Lung (tissue), 11 donors: ENCODE measurements at regions not wholly inside any gene's neighbourhood (a gene's known extent, or its start where the extent isn't known, plus 50 kb on each side); places are given as distances from the start of the nearest gene placed in this dataset.

Experiments
- ATAC-seq: fragments of 200-7000 bp; cut with Tn5 transposase; one replicate; pipeline ENCODE4 v1.9.1; 2020; ENCODE audit warnings: moderate number of reproducible peaks; ENCODE audit not compliant: insufficient read depth, low FRiP score
- DNase-seq, 3 donors: peaks; one replicate each; pipeline ENCODE4 v3.0.0-alpha.2; 2013 to 2017
- H3K27ac ChIP-seq, 2 donors: one replicate each; pipeline ENCODE4 v1.5.1; 2013; ENCODE audit warnings: mild to moderate bottlenecking in 2 of 2, moderate library complexity in 2 of 2, control low read depth in 1 of 2, inconsistent platforms in 1 of 2, low read depth in 1 of 2, low read length in 1 of 2
- H3K27me3 ChIP-seq, 3 donors: one replicate each; pipeline ENCODE4 v1.5.1; 2013; ENCODE audit warnings: low read length in 2 of 3; ENCODE audit not compliant: control insufficient read depth in 3 of 3, insufficient read depth in 3 of 3
- H3K36me3 ChIP-seq, 4 donors: one replicate each; pipeline ENCODE4 v1.5.1; 2013; ENCODE audit warnings: low read length in 4 of 4, mild to moderate bottlenecking in 1 of 4, moderate library complexity in 1 of 4; ENCODE audit not compliant: control insufficient read depth in 4 of 4, insufficient read depth in 4 of 4
- H3K4me1 ChIP-seq, 5 donors: one replicate each; pipeline ENCODE4 v1.5.1; 2013; ENCODE audit warnings: low read length in 5 of 5, mild to moderate bottlenecking in 2 of 5, moderate library complexity in 1 of 5; ENCODE audit not compliant: control insufficient read depth in 5 of 5, insufficient read depth in 5 of 5
- H3K4me3 ChIP-seq: one replicate; pipeline ENCODE4 v1.5.1; 2013; ENCODE audit warnings: mild to moderate bottlenecking, control low read depth, moderate library complexity
- H3K9ac ChIP-seq, 2 donors: one replicate each; pipeline ENCODE4 v1.5.1; 2013; ENCODE audit warnings: low read length in 2 of 2, control low read depth in 1 of 2; ENCODE audit not compliant: insufficient read depth in 1 of 2
- H3K9me3 ChIP-seq, 4 donors: one replicate each; pipeline ENCODE4 v1.5.1; 2013; ENCODE audit warnings: low read length in 3 of 4, mild to moderate bottlenecking in 1 of 4, moderate library complexity in 1 of 4; ENCODE audit not compliant: control insufficient read depth in 4 of 4, insufficient read depth in 3 of 4
- CTCF ChIP-seq: IDR thresholded peaks from 2 replicates; pipeline ENCODE4 v1.5.1; 2012; ENCODE audit warnings: mild to moderate bottlenecking; ENCODE audit errors: control extremely low read depth, extremely low read depth
- WGBS, 2 donors: extraction: QIAGEN DNeasy Blood & Tissue Kit; methylation state at CpG; one replicate each; pipeline ENCODE4 v1.1.7; 2013; 5-methylcytosine and 5-hydroxymethylcytosine counted together
- donor health status: control.
- donor health status: control.
- donor health status: Bipolar disorder and iron deficiency.
- donor health status: healthy.
- donor health status: DM: yes; HTN: yes; CAD: no.

- no peaks in the 10 kb centered on the region for H3K4me1 ChIP-seq
- no peak overlapping the region for H3K27ac ChIP-seq
- no peaks in the 10 kb centered on the region for H3K36me3 ChIP-seq
- TF ChIP-seq CTCF: no peak
- no peak overlapping the region for H3K9ac ChIP-seq
- no peak overlapping the region for H3K4me3 ChIP-seq
- H3K9me3 ChIP-seq: peaks cover 0 to 5% (median 1%) of the 10 kb centered on the region in 4 donors
- DNase-seq (no peak), ATAC-seq (no peak)
- WGBS, 2 donors: 74 to 80% methylated on average over 7 of the region's 7 CpGs
- no peaks in the 10 kb centered on the region for H3K27me3 ChIP-seq
These were observed 1483.7 kb upstream of the GOT2 start for GRCh38 chr16:60217787-60218186.

- WGBS, 2 donors: 96 to 97% methylated on average over 1 of the region's 1 CpG
- Histone ChIP-seq H3K9me3 (peaks cover 0 to 2% (median 0%) of the 10 kb centered on the region in 4 donors), H3K4me1 (no peaks in the 10 kb centered on the region), H3K27me3 (no peaks in the 10 kb centered on the region), H3K9ac (no peak overlapping the region), H3K4me3 (no peak overlapping the region), H3K27ac (no peak overlapping the region), H3K36me3 (no peaks in the 10 kb centered on the region)
- no peak for DNase-seq
- no peak for ATAC-seq
- TF ChIP-seq CTCF: no peak
These were observed 1480.2 kb upstream of the GOT2 start for GRCh38 chr16:60214311-60214710.

GRCh38 chr16:60206516-60206915, 1472.4 kb upstream of the GOT2 start:
- ATAC-seq (no peak), DNase-seq (no peak)
- TF ChIP-seq CTCF: no peak
- no peak overlapping the region for H3K9ac ChIP-seq
- no peak overlapping the region for H3K4me3 ChIP-seq
- no peaks in the 10 kb centered on the region for H3K27me3 ChIP-seq
- no peaks in the 10 kb centered on the region for H3K36me3 ChIP-seq
- H3K27ac ChIP-seq: no peak overlapping the region
- H3K4me1 ChIP-seq: peaks cover 0 to 4% (median 0%) of the 10 kb centered on the region in 5 donors
- no peaks in the 10 kb centered on the region for H3K9me3 ChIP-seq
- 70 to 76% methylated on average over 2 of the region's 2 CpGs for WGBS, 2 donors

- no peak for TF ChIP-seq CTCF
- WGBS, 2 donors: 74 to 80% methylated on average over 1 of the region's 1 CpG
- Histone ChIP-seq H3K9me3 (no peaks in the 10 kb centered on the region), H3K9ac (no peak overlapping the region), H3K4me3 (no peak overlapping the region), H3K36me3 (no peaks in the 10 kb centered on the region), H3K27ac (no peak overlapping the region), H3K27me3 (no peaks in the 10 kb centered on the region), H3K4me1 (peaks cover 0 to 4% (median 0%) of the 10 kb centered on the region in 5 donors)
- DNase-seq (no peak), ATAC-seq (no peak)
These were observed 1470.1 kb upstream of the GOT2 start for GRCh38 chr16:60204181-60204580.
